NT2/D1 (cell line): ENCODE measurements at regions not wholly inside any gene's neighbourhood (a gene's known extent, or its start where the extent isn't known, plus 50 kb on each side); places are given as distances from the start of the nearest gene placed in this dataset.

Source experiments
- SUZ12 ChIP-seq: IDR thresholded peaks from 2 replicates; pipeline ENCODE4 v1.6.1; 2011; ENCODE audit not compliant: insufficient read length, insufficient read depth; ENCODE audit errors: extremely low read depth
- YY1 ChIP-seq: IDR thresholded peaks from 2 replicates; pipeline ENCODE4 v1.6.1; 2011; ENCODE audit not compliant: insufficient read length, insufficient read depth

- TF ChIP-seq YY1 (no peak), SUZ12 (no peak)
These were observed 645.3 kb downstream of the TBC1D4 start for GRCh38 chr13:74836628-74837027.
